BLaER1 (cell line): ENCODE measurements at regions not wholly inside any gene's neighbourhood (a gene's known extent, or its start where the extent isn't known, plus 50 kb on each side); places are given as distances from the start of the nearest gene placed in this dataset.

ENCODE experiments used
- H3K27ac ChIP-seq: shearing (Covaris generic); formaldehyde crosslinking; 2 replicates; pipeline ENCODE4 v1.8.1; 2022
- H3K27me3 ChIP-seq: shearing (Covaris generic); formaldehyde crosslinking; 2 replicates; pipeline ENCODE4 v1.8.1; 2022
- H3K36me3 ChIP-seq: shearing (Covaris generic); formaldehyde crosslinking; 2 replicates; pipeline ENCODE4 v1.8.1; 2022
- H3K4me1 ChIP-seq: shearing (Covaris generic); formaldehyde crosslinking; 2 replicates; pipeline ENCODE4 v1.8.1; 2022
- H3K4me2 ChIP-seq: shearing (Covaris generic); formaldehyde crosslinking; 2 replicates; pipeline ENCODE4 v1.8.1; 2022
- H3K4me3 ChIP-seq: shearing (Covaris generic); formaldehyde crosslinking; 2 replicates; pipeline ENCODE4 v1.8.1; 2022
- H3K9ac ChIP-seq: shearing (Covaris generic); formaldehyde crosslinking; 2 replicates; pipeline ENCODE4 v1.8.1; 2022
- H3K9me3 ChIP-seq: shearing (Covaris generic); formaldehyde crosslinking; 2 replicates; pipeline ENCODE4 v1.8.1; 2022
- H4K20me1 ChIP-seq: shearing (Covaris generic); formaldehyde crosslinking; 2 replicates; pipeline ENCODE4 v1.8.1; 2022
- Cebpa-rat ChIP-seq: shearing (Covaris generic); IDR thresholded peaks from 2 replicates; pipeline ENCODE4 v1.8.1; 2022

- H3K27ac ChIP-seq, result no peak overlapping the region
- no peak overlapping the region for H3K9ac ChIP-seq
- no peaks in the 10 kb centered on the region for H3K4me1 ChIP-seq
- no peak overlapping the region for H3K4me3 ChIP-seq
- no peak overlapping the region for H3K4me2 ChIP-seq
- no peaks in the 10 kb centered on the region for H4K20me1 ChIP-seq
- no peak for TF ChIP-seq Cebpa-rat
- H3K9me3 ChIP-seq, result peaks cover 23% of the 10 kb centered on the region
- H3K36me3 ChIP-seq, result 0 out of 2 replicates have a peak, but pooled peaks cover 4% of the 10 kb centered on the region
- no peaks in the 10 kb centered on the region for H3K27me3 ChIP-seq
These were observed 80.8 kb upstream of the METRNL start for GRCh38 chr17:82998637-82999036.

- Histone ChIP-seq H4K20me1 (no peaks in the 10 kb centered on the region), H3K4me1 (no peaks in the 10 kb centered on the region), H3K27ac (no peak overlapping the region), H3K4me2 (no peak overlapping the region), H3K4me3 (no peak overlapping the region), H3K9me3 (peaks cover 24% of the 10 kb centered on the region), H3K9ac (no peak overlapping the region), H3K36me3 (peaks cover 14% of the 10 kb centered on the region), H3K27me3 (no peaks in the 10 kb centered on the region)
- TF ChIP-seq Cebpa-rat, result no peak
These were observed 78.7 kb upstream of the METRNL start for GRCh38 chr17:83000738-83001137.

GRCh38 chr17:83002118-83002805 is 77.1 kb upstream of the METRNL start:
- H3K27ac ChIP-seq, result no peak overlapping the region
- no peaks in the 10 kb centered on the region for H3K27me3 ChIP-seq
- no peak overlapping the region for H3K4me2 ChIP-seq
- H3K9me3 ChIP-seq, result peaks cover 19% of the 10 kb centered on the region
- no peak for TF ChIP-seq Cebpa-rat
- peaks cover 25% of the 10 kb centered on the region for H3K36me3 ChIP-seq
- H4K20me1 ChIP-seq, result no peaks in the 10 kb centered on the region
- H3K4me3 ChIP-seq, result no peak overlapping the region
- H3K4me1 ChIP-seq, result 0 out of 2 replicates have a peak, but pooled peaks cover 3% of the 10 kb centered on the region
- no peak overlapping the region for H3K9ac ChIP-seq

DNA sequence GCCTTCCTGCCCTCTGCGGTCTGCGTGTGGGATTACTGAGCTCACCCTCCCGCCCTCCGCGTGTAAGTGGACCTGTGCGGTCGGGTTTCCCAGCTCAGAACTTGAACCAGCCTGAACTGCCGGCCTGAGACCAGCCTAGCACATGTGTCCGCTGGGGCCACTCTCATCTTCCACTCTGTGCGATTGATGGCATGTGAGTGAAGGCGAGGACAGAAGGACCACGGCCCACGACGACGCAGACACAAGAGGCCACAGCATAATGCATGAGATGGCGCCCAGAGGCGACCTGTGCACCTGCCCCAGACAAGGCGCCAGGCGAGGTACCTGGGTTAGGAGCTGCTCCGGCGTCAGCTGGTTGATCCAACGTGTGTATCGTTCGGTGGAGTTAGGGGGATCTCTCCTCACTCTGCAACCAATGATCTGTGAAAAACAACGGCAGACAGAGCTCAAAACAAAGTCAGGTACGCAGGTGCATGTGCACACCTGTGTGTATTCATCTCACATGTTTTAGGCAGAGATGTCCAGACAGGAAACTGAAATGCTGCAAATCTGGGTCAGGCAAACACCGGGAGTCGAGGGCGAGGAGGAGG is 74.5 kb upstream of the METRNL start:
- Histone ChIP-seq H3K4me3 (no peak overlapping the region), H3K4me1 (peaks cover 11% of the 10 kb centered on the region), H3K9me3 (peaks cover 7% of the 10 kb centered on the region; the same call in 1 of the 2 replicates), H3K36me3 (peaks cover 25% of the 10 kb centered on the region), H3K4me2 (no peak overlapping the region), H4K20me1 (no peaks in the 10 kb centered on the region), H3K27me3 (no peaks in the 10 kb centered on the region), H3K9ac (no peak overlapping the region), H3K27ac (no peak overlapping the region)
- TF ChIP-seq Cebpa-rat, result no peak

- no peak overlapping the region for H3K4me2 ChIP-seq
- H3K27ac ChIP-seq, result no peak overlapping the region
- H4K20me1 ChIP-seq, result no peaks in the 10 kb centered on the region
- H3K9ac ChIP-seq, result no peak overlapping the region
- H3K4me1 ChIP-seq, result peaks cover 17% of the 10 kb centered on the region
- H3K9me3 ChIP-seq, result peaks cover 7% of the 10 kb centered on the region; the same call in 1 of the 2 replicates
- H3K4me3 ChIP-seq, result no peak overlapping the region
- no peak for TF ChIP-seq Cebpa-rat
- peaks cover 25% of the 10 kb centered on the region for H3K36me3 ChIP-seq
- no peaks in the 10 kb centered on the region for H3K27me3 ChIP-seq
These were observed 73.8 kb upstream of the METRNL start for GRCh38 chr17:83005639-83006038.

- Histone ChIP-seq H3K4me1 (peaks cover 20% of the 10 kb centered on the region), H3K27me3 (no peaks in the 10 kb centered on the region)
- no peak for TF ChIP-seq Cebpa-rat
These were observed 72.6 kb upstream of the METRNL start for GRCh38 chr17:83006515-83007455.

GRCh38 chr17:83007504-83008185 is 71.8 kb upstream of the METRNL start:
- Histone ChIP-seq H3K9me3 (peaks cover 7% of the 10 kb centered on the region; the same call in 1 of the 2 replicates), H3K4me2 (peak overlapping the region; percentile 32), H3K36me3 (peaks cover 21% of the 10 kb centered on the region), H3K27ac (0 out of 2 replicates have a peak overlapping the region, but pooled peaks have one; percentile 4), H3K4me1 (peaks cover 23% of the 10 kb centered on the region), H4K20me1 (no peaks in the 10 kb centered on the region), H3K9ac (peak overlapping the region; percentile 24; the same call in 1 of the 2 replicates), H3K27me3 (no peaks in the 10 kb centered on the region), H3K4me3 (no peak overlapping the region)
- TF ChIP-seq Cebpa-rat, result no peak

More at GRCh38 chr17:83006515-83007455, 72.6 kb upstream of the METRNL start:
- 0 out of 2 replicates have a peak overlapping the region, but pooled peaks have one; percentile 32 for H3K4me2 ChIP-seq
- H3K27ac ChIP-seq, result no peak overlapping the region
- H3K4me3 ChIP-seq, result no peak overlapping the region
- H3K9ac ChIP-seq, result no peak overlapping the region
- no peaks in the 10 kb centered on the region for H4K20me1 ChIP-seq
- H3K36me3 ChIP-seq, result peaks cover 25% of the 10 kb centered on the region
- peaks cover 7% of the 10 kb centered on the region; the same call in 1 of the 2 replicates for H3K9me3 ChIP-seq

DNA sequence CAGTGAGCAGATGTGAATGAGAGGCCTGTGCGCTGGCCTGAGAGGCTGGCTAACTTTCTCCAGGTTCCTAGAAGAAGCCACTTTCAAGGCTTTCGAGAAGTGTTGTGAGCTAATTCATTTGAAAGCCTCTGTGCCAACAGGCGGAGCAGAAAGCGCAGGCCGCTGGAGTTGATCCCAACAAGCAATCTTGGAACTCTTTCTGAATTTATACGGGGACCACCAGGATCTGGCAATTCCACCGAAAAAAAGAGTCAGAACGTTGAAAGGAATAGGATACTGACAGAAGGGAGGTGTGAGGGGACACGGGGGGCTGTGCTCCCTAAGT is 71.3 kb upstream of the METRNL start:
- Histone ChIP-seq H3K27ac (0 out of 2 replicates have a peak overlapping the region, but pooled peaks have one; percentile 4), H4K20me1 (no peaks in the 10 kb centered on the region), H3K27me3 (no peaks in the 10 kb centered on the region), H3K4me3 (no peak overlapping the region), H3K4me1 (peaks cover 28% of the 10 kb centered on the region), H3K36me3 (peaks cover 21% of the 10 kb centered on the region), H3K9ac (peak overlapping the region; percentile 24; the same call in 1 of the 2 replicates), H3K9me3 (peaks cover 7% of the 10 kb centered on the region; the same call in 1 of the 2 replicates), H3K4me2 (peak overlapping the region; percentile 32; the same call in 1 of the 2 replicates)
- no peak for TF ChIP-seq Cebpa-rat

DNA sequence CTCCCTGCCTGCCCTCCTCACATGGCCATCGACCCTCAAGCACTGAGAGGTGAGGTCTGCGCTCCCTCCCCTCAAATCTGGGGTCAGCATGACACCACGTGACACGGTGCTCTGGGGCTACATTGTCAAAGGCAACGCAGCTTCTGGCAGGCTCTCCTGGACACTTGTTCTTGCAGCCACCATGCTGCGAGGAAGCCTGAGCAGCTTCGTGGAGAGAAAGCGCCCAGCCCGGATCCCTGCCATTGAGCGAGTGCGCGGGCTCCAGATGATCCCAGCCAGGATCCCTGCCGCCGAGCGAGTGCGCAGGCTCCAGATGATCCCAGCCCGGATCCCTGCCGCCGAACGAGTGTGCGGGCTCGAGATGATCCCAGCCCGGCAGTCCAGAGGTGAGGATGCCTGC is 70.9 kb upstream of the METRNL start:
- Histone ChIP-seq H3K4me1 (peaks cover 31% of the 10 kb centered on the region), H3K9ac (no peak overlapping the region), H3K27me3 (no peaks in the 10 kb centered on the region), H4K20me1 (no peaks in the 10 kb centered on the region), H3K27ac (no peak overlapping the region), H3K4me2 (no peak overlapping the region), H3K9me3 (peaks cover 7% of the 10 kb centered on the region; the same call in 1 of the 2 replicates), H3K4me3 (no peak overlapping the region), H3K36me3 (peaks cover 21% of the 10 kb centered on the region)
- no peak for TF ChIP-seq Cebpa-rat
